ENCODE measurements at regions not wholly inside any gene's neighbourhood (a gene's known extent, or its start where the extent isn't known, plus 50 kb on each side); places are given as distances from the start of the nearest gene placed in this dataset.

DNA sequence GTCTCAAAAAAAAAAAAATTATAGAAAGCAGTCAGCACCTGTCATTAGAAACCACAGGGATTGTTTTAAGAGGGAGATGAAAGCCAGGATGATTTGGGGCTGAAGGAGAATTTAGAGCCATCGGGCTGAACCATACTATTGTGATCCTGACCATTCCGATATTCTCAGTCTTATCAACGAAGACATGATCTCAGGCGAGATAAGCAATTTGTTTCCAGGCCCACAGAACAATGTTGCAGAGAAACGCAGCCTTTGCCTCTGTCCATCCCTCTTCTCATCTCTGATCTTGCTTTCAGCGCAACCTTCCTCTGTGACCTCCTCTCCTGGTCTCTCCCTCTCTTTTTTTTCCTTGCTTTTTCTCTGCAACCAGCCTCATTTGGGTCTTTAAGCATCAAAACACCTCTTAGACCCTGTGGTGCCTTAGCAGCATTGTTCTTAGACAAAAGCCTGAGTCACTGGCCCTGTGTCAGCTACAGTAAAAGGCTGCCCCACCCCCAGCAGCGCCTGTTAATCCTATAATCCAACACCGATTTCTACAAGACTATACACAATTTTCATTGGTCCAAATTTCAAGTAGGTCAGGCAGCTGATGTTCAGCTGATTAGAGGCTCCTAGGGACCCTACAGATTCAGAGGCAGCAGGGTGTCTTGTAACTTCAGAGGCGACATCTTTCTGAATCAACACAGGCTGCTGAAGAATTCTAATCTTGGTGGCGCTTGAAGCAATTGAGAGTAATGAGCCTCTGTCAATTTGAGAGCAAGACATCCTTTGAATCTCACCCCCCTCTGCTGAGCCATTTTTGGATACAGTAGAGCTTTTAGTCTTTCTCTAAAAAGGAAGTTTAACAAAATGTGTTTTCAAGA is 206.0 kb downstream of the NCK2 start:
- no peaks in the 10 kb centered on the region for H3K9me3 Mint-ChIP-seq
- H3K4me1 Mint-ChIP-seq = peaks cover 24% of the 10 kb centered on the region
- H3K36me3 Mint-ChIP-seq (ENCODE audit: low read depth) = no peaks in the 10 kb centered on the region
- no peak overlapping the region for H3K4me3 Mint-ChIP-seq
- peaks cover 3% of the 10 kb centered on the region for H3K27me3 Mint-ChIP-seq
- intact Hi-C loops (cut with micrococcal nuclease) = loop anchor here (5.0 kb wide), 1 partner anchor 78 kb away; no protein-coding TSS in a partner anchor
- H3K27ac Mint-ChIP-seq = peak overlapping the region; percentile 57
- no peak for DNase-seq

DNA sequence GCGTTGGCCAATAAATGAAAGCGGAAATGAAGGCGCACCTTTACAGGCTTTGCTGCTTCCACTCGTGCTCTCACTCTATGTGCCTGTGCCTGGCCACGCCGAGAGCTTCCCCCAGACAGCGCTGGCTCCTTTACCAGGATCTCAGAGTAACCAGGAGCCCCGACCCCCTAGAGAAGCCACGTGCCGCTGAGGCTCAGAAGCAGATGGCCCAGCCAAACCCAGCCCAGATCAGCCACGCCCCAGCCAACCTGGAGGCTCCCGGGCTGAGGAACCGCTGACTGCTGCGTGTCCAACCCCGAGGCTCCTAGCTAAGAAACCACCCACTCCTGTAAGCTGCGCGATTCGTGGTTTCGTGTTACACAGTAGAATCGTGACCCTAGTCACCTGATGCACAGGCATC is 199.3 kb downstream of the NCK2 start:
- no peaks in the 10 kb centered on the region for H3K36me3 Mint-ChIP-seq (ENCODE audit: low read depth)
- no peak for DNase-seq
- H3K4me1 Mint-ChIP-seq = no peaks in the 10 kb centered on the region
- no peak overlapping the region for H3K27ac Mint-ChIP-seq
- H3K9me3 Mint-ChIP-seq = no peaks in the 10 kb centered on the region
- no peak overlapping the region for H3K4me3 Mint-ChIP-seq
- intact Hi-C loops (cut with micrococcal nuclease) = no loop called here
- H3K27me3 Mint-ChIP-seq = peaks cover 3% of the 10 kb centered on the region
